H1 (cell line): ENCODE measurements at regions not wholly inside any gene's neighbourhood (a gene's known extent, or its start where the extent isn't known, plus 50 kb on each side); places are given as distances from the start of the nearest gene placed in this dataset.
A peak's percentile ranks its signal among the peaks of the same experiment; 100 is the strongest.

Experiments used
- CTCF ChIA-PET: fragments of 300-600 bp; sonication (Branson Sonifier 250); formaldehyde crosslinking; loops from one replicate; lab custom pipeline; 2021; ENCODE audit not compliant: partially characterized antibody; lab: Charles Lee
- POLR2A ChIA-PET: fragments of 300-600 bp; sonication (Branson Sonifier 250); formaldehyde crosslinking; loops from one replicate; lab custom pipeline; 2021; ENCODE audit warnings: inconsistent platforms; ENCODE audit not compliant: partially characterized antibody; lab: Charles Lee
- DNase-seq, 2 experiments: peaks; one replicate each; pipeline versions ENCODE4 v3.0.0 to v3.0.0-alpha.2; 2010 to 2022; ENCODE audit warnings: low spot score in 2 of 2, low read depth in 1 of 2, mixed read lengths in 1 of 2
- FAIRE-seq: peaks from 2 replicates; lab custom pipeline; 2011; peaks lifted over from hg19 to GRCh38; lab: Jason Lieb, UNC
- H2AFZ ChIP-seq: 2 replicates; pipeline ENCODE4 v1.8.1; 2012; ENCODE audit warnings: low read length, inconsistent platforms
- H2AK5ac ChIP-seq: 2 replicates; pipeline ENCODE4 v1.6.1; 2013; ENCODE audit warnings: low read depth, low read length
- H2BK120ac ChIP-seq: replicated peaks from 2 replicates; pipeline ENCODE3; 2013; ENCODE audit warnings: low read depth, low read length, inconsistent platforms
- H2BK12ac ChIP-seq: 2 replicates; pipeline ENCODE4 v1.6.1; 2013; ENCODE audit warnings: low read depth, low read length
- H2BK15ac ChIP-seq: 2 replicates; pipeline ENCODE4 v1.6.1; 2013; ENCODE audit warnings: low read length
- H2BK20ac ChIP-seq: 2 replicates; pipeline ENCODE4 v1.6.1; 2013; ENCODE audit warnings: low read length
- H2BK5ac ChIP-seq: 2 replicates; pipeline ENCODE4 v1.6.1; 2013; ENCODE audit warnings: low read depth, low read length
- H3K14ac ChIP-seq: 2 replicates; pipeline ENCODE4 v1.6.1; 2013; ENCODE audit warnings: inconsistent platforms; ENCODE audit not compliant: insufficient read length
- H3K18ac ChIP-seq: 2 replicates; pipeline ENCODE4 v1.6.1; 2013; ENCODE audit warnings: low read length; ENCODE audit errors: extremely low read depth
- H3K23ac ChIP-seq: 2 replicates; pipeline ENCODE4 v1.6.1; 2013; ENCODE audit warnings: inconsistent platforms; ENCODE audit not compliant: insufficient read length
- H3K23me2 ChIP-seq: 2 replicates; pipeline ENCODE4 v1.6.1; 2013; ENCODE audit warnings: low read depth, low read length
- H3K27ac ChIP-seq: 2 replicates; pipeline ENCODE4 v1.6.1; 2011; ENCODE audit warnings: low read depth, low read length, inconsistent platforms
- H3K27me3 ChIP-seq, 4 experiments: replicated peaks in 1 of 4; 1 replicate in 1 of 4; 2 replicates in 3 of 4; pipeline versions ENCODE4 v1.6.1 to v1.8.1; 2011 to 2013; ENCODE audit warnings: low read length in 3 of 4, mild to moderate bottlenecking in 3 of 4, inconsistent platforms in 2 of 4, mixed read lengths in 2 of 4, moderate library complexity in 1 of 4; ENCODE audit not compliant: control insufficient read depth in 3 of 4, insufficient read depth in 3 of 4; ENCODE audit errors: extremely low read depth in 1 of 4
- H3K36me3 ChIP-seq, 4 experiments: 2 replicates each; pipeline versions ENCODE4 v1.6.1 to v1.8.1; 2011 to 2013; ENCODE audit warnings: mild to moderate bottlenecking in 4 of 4, low read length in 3 of 4, moderate library complexity in 2 of 4, control low read depth in 1 of 4, inconsistent platforms in 1 of 4; ENCODE audit not compliant: insufficient read depth in 4 of 4, control insufficient read depth in 2 of 4
- H3K4ac ChIP-seq: replicated peaks from 2 replicates; pipeline ENCODE3; 2013; ENCODE audit warnings: low read length, low read depth, mixed read lengths, inconsistent platforms; ENCODE audit not compliant: insufficient read length
- H3K4me1 ChIP-seq, 4 experiments: replicated peaks in 1 of 4; 1 replicate in 1 of 4; 2 replicates in 3 of 4; pipeline versions ENCODE4 v1.6.1 to v1.8.1; 2011 to 2013; ENCODE audit warnings: low read length in 3 of 4, inconsistent platforms in 2 of 4, mixed read lengths in 1 of 4; ENCODE audit not compliant: insufficient read depth in 4 of 4, control insufficient read depth in 3 of 4
- H3K4me2 ChIP-seq, 2 experiments: 2 replicates each; pipeline versions ENCODE4 v1.6.1 to v1.8.1; 2011 to 2013; ENCODE audit warnings: low read depth in 2 of 2, low read length in 2 of 2, control low read depth in 1 of 2, inconsistent platforms in 1 of 2, mild to moderate bottlenecking in 1 of 2; ENCODE audit not compliant: insufficient read depth in 1 of 2
- H3K4me3 ChIP-seq, 4 experiments: fragments of 200-600, 300-600 bp in 1 of 4; sonication (generic), shearing (Covaris generic), sonication (Bioruptor Twin) in 1 of 4; 2 replicates each; pipeline versions ENCODE4 v1.5.1 to v1.8.1; 2011 to 2016; ENCODE audit warnings: low read length in 4 of 4, low read depth in 3 of 4, control low read depth in 2 of 4, inconsistent platforms in 2 of 4, mild to moderate bottlenecking in 2 of 4, mixed read lengths in 1 of 4, moderate library complexity in 1 of 4; ENCODE audit not compliant: insufficient read depth in 2 of 4; ENCODE audit errors: extremely low read depth in 1 of 4
- H3K56ac ChIP-seq: replicated peaks from 2 replicates; pipeline ENCODE3; 2013; ENCODE audit warnings: low read depth, mild to moderate bottlenecking, mixed read lengths, low read length, inconsistent platforms; ENCODE audit not compliant: insufficient read length
- H3K79me1 ChIP-seq: 2 replicates; pipeline ENCODE4 v1.6.1; 2013; ENCODE audit warnings: low read depth, low read length, control low read depth
- H3K79me2 ChIP-seq, 2 experiments: 2 replicates each; pipeline versions ENCODE4 v1.6.1 to v1.8.1; 2012 to 2013; ENCODE audit warnings: low read length in 2 of 2, mild to moderate bottlenecking in 2 of 2, inconsistent platforms in 1 of 2; ENCODE audit not compliant: insufficient read depth in 2 of 2, control insufficient read depth in 1 of 2
- H3K9ac ChIP-seq, 4 experiments: replicated peaks in 1 of 4; 1 replicate in 1 of 4; 2 replicates in 3 of 4; pipeline versions ENCODE4 v1.6.1 to v1.8.1; 2011 to 2013; ENCODE audit warnings: low read depth in 3 of 4, low read length in 3 of 4, control low read depth in 2 of 4, mild to moderate bottlenecking in 2 of 4, moderate library complexity in 2 of 4, inconsistent platforms in 1 of 4; ENCODE audit errors: extremely low read depth in 1 of 4
- H3K9me3 ChIP-seq, 2 experiments: 2 replicates each; pipeline versions ENCODE4 v1.6.1 to v1.8.1; 2012 to 2013; ENCODE audit warnings: mild to moderate bottlenecking in 2 of 2, moderate library complexity in 2 of 2, control low read depth in 1 of 2, inconsistent platforms in 1 of 2, low read depth in 1 of 2, low read length in 1 of 2, mixed read lengths in 1 of 2; ENCODE audit not compliant: insufficient read depth in 2 of 2
- H4K20me1 ChIP-seq, 2 experiments: replicated peaks in 1 of 2; 2 replicates each; pipeline versions ENCODE3 to v1.8.1; 2011 to 2013; ENCODE audit warnings: inconsistent platforms in 2 of 2, low read length in 2 of 2, mild to moderate bottlenecking in 1 of 2; ENCODE audit not compliant: insufficient read depth in 2 of 2, control insufficient read depth in 1 of 2
- H4K5ac ChIP-seq: 2 replicates; pipeline ENCODE4 v1.6.1; 2013; ENCODE audit warnings: low read length, low read depth, mixed read lengths, inconsistent platforms; ENCODE audit not compliant: insufficient read length
- H4K8ac ChIP-seq: 2 replicates; pipeline ENCODE4 v1.8.0; 2013; ENCODE audit warnings: mild to moderate bottlenecking, moderate library complexity, low read length, inconsistent platforms; ENCODE audit not compliant: insufficient read depth; ENCODE audit errors: extremely low read depth
- H4K91ac ChIP-seq: replicated peaks from 2 replicates; pipeline ENCODE3; 2013; ENCODE audit warnings: low read length, mixed read lengths, inconsistent platforms; ENCODE audit not compliant: insufficient read length
- CBX5 ChIP-seq: fragments of 300-800, 300-1000 bp; sonication (generic); IDR thresholded peaks from 2 replicates; pipeline ENCODE4 v1.7.1; 2016; ENCODE audit warnings: antibody characterized with exemption, low read length, low read depth
- CEBPB ChIP-seq: IDR thresholded peaks from 2 replicates; pipeline ENCODE4 v1.6.1; 2012; ENCODE audit warnings: low read depth, low read length
- FOSL1 ChIP-seq: IDR thresholded peaks from 2 replicates; pipeline ENCODE4 v1.6.1; 2011; ENCODE audit warnings: mild to moderate bottlenecking, low read depth, low read length, moderate library complexity; ENCODE audit not compliant: insufficient read depth
- POLR2AphosphoS5 ChIP-seq: IDR thresholded peaks from 2 replicates; pipeline ENCODE4 v1.6.1; 2011; ENCODE audit warnings: low read depth, low read length
- SP2 ChIP-seq: IDR thresholded peaks from 2 replicates; pipeline ENCODE4 v1.6.1; 2012; ENCODE audit warnings: mild to moderate bottlenecking, low read length, inconsistent platforms
- TCF12 ChIP-seq: IDR thresholded peaks from 2 replicates; pipeline ENCODE4 v1.6.1; 2011; ENCODE audit warnings: low read depth, mild to moderate bottlenecking, low read length
- USF2 ChIP-seq: IDR thresholded peaks from 2 replicates; pipeline ENCODE4 v1.6.1; 2011; ENCODE audit warnings: low read length, improper control_type of control experiment
- WGBS, 2 experiments: shearing (Covaris generic) in 1 of 2; methylation state at CpG; one replicate each; pipeline versions ENCODE4 v1.1.6 to v1.1.7; 2013 to 2015; ENCODE audit warnings: low lambda C conversion rate in 2 of 2, mixed read lengths in 2 of 2, inconsistent platforms in 1 of 2, low coverage in 1 of 2, missing lambda C conversion rate in 1 of 2; ENCODE audit not compliant: insufficient replicate concordance in 2 of 2, insufficient coverage in 1 of 2, insufficient read length in 1 of 2; ENCODE audit errors: extremely low coverage in 1 of 2, missing lambda C conversion rate in 1 of 2; 5-methylcytosine and 5-hydroxymethylcytosine counted together

- ChIA-PET CTCF (no interaction called here), POLR2A (no interaction called here)
- Histone ChIP-seq H4K5ac (no peak overlapping the region), H2AK5ac (no peak overlapping the region), H3K27ac (no peak overlapping the region), H3K4me1 (no peaks in the 10 kb centered on the region), H3K23me2 (no peaks in the 10 kb centered on the region), H4K91ac (peak overlapping the region; percentile 3), H3K9me3 (peaks cover 2 to 16% of the 10 kb centered on the region in 2 experiments; a peak in 2 of 4 replicates), H2BK120ac (no peak overlapping the region), H4K20me1 (no peaks in the 10 kb centered on the region), H3K27me3 (no peaks in the 10 kb centered on the region), H3K4ac (peak overlapping the region; percentile 41), H2BK5ac (no peak overlapping the region), H2BK12ac (no peak overlapping the region), H2BK20ac (no peak overlapping the region), H3K23ac (no peak overlapping the region), H3K56ac (no peak overlapping the region), H3K18ac (no peak overlapping the region), H3K79me2 (no peaks in the 10 kb centered on the region), H3K79me1 (no peaks in the 10 kb centered on the region), H2AFZ (no peak overlapping the region), H3K4me3 (no peak overlapping the region), H3K36me3 (no peaks in the 10 kb centered on the region), H3K14ac (no peak overlapping the region), H2BK15ac (no peak overlapping the region), H4K8ac (no peak overlapping the region), H3K9ac (no peak overlapping the region), H3K4me2 (no peak overlapping the region)
- DNase-seq = peak in 1 of 2 experiments; percentile 11
- WGBS, 2 experiments = 93% methylated on average over 4 of the region's 4 CpGs; no CpG with 5 or more reads in 1 of the 2 experiments
- no peak for FAIRE-seq
- TF ChIP-seq TCF12 = no peak
- no peak for TF ChIP-seq USF2
- TF ChIP-seq FOSL1 = no peak
- no peak for TF ChIP-seq POLR2AphosphoS5
- no peak for TF ChIP-seq SP2
- TF ChIP-seq CEBPB = no peak
- TF ChIP-seq CBX5 = no peak
These were observed 292.3 kb downstream of the SMARCA2 start for GRCh38 chr9:2307480-2307879.
